ENCODE measurements at regions not wholly inside any gene's neighbourhood (a gene's known extent, or its start where the extent isn't known, plus 50 kb on each side); places are given as distances from the start of the nearest gene placed in this dataset.
"Not testable (repeated sequence)": the region's sequence is repeated elsewhere in the genome, so short reads cannot be mapped to it uniquely, and the experiment has no call there.

DNA sequence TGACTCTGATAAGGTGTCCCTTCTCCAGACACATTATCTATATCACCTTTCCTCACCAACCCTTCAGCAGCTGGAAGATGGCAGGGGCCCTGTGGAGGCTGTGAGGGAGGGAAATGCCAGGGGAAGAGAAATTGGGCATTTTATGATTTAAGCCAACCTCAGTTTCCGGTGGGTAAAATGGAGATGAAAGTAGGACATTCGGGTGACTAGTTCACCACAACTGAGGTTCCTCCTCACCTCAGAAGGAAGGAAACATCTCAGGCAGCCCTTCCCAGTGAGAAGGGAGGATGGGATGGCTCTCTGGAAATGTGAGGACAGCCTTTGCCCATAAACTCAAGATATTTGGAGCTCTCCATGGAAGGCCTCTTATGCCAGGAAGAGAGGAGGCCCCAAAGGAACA is 251.5 kb downstream of the MID1IP1 start:
- DNase-seq: no peak

DNA sequence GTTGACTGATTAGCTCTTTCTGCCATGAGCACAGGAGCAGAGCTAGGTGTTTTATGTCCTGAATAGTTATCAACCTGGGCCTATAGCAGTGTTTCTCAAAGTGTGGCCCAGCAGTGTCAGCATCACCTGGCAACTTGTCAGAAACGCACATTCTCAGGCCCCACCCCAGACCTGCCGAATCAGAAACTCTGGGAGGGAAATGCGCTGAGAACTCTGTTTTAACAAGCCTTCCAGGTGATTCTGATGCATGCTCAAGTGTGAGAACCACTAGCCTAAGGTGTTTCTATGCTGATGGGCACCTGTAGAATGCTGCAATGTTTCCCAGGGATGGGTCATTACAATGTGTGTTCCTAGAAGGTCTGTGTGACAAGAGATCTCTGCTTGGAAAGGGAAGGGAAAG is 257.5 kb downstream of the MID1IP1 start:
- DNase-seq: no peak

DNA sequence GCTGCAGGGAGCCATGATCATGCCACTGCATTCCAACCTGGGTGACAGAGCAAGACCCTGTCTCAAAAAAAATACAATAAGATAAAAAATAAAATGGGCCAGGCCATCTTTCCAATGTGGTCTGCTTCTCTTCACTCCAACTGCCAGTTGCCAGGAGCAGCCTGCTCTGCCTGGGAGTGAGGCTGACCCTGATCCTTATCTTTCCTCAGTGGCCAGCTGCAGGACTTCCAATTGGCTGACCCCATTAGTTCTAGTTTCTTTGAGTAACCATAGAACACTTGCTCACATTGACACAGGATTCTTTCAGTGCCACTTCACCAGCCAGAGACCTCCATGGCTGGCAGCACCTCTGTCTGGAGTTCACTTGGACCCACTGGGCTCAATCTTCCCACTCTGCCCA is 258.6 kb downstream of the MID1IP1 start:
- DNase-seq: no peak

GRCh38 chrX:39063037-39063436 is 261.8 kb downstream of the MID1IP1 start:
- DNase-seq: no peak

- no peak for DNase-seq
Observed at GRCh38 chrX:39063702-39064101, 262.4 kb downstream of the MID1IP1 start.

GRCh38 chrX:39065051-39065871 is 264.0 kb downstream of the MID1IP1 start:
- no peak for DNase-seq

GRCh38 chrX:39067866-39068265 is 266.6 kb downstream of the MID1IP1 start:
- no peak for DNase-seq

GRCh38 chrX:39068634-39069033 is 267.4 kb downstream of the MID1IP1 start:
- not testable (repeated sequence) for DNase-seq

DNA sequence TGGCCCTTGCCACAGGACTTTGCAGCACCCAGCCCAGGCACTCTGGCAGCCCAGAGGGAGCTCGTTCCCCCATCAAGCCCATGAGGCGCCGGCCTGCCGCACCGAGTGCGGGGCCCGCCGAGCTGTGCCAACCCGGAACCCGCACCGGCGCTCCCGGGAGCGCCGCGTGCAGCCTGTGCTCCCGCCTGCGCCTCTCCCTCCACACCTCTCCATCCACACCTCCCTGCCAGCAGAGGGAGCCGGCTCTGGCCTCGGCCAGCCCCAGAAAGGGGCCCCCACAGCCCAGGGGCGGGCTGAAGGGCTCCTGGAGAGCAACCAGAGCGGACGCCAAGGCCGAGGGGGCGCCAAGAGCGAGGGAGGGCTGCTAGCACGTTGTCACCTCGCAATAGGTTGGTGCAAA is 268.8 kb downstream of the MID1IP1 start:
- no peak for DNase-seq

- DNase-seq: no peak
Observed at GRCh38 chrX:39073131-39073530, 271.9 kb downstream of the MID1IP1 start.

DNA sequence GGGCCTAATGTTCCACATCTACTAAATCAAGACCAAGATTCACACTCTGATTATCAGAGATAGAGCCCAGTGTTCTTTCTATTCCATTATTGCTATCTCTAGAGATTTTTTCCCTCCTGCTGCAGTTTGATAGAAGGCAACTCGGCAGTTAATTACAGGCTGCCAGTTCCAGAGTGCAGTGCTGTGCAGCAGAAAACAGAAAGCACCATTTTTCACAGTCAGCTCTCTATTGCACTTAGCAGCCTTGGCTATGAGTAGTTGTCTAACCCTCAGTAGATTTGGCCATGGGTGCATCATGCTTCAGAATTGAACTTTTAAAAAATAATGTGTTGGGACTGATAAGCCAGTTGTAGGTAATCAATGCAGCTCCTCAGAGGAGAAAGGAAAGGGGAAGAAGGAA is 295.3 kb downstream of the MID1IP1 start:
- no peak for DNase-seq

- no peak for DNase-seq
Observed at GRCh38 chrX:39104745-39105144, 303.5 kb downstream of the MID1IP1 start.

- no peak for DNase-seq
Observed at GRCh38 chrX:39112143-39112542, 310.9 kb downstream of the MID1IP1 start.

GRCh38 chrX:39115166-39115565 is 313.9 kb downstream of the MID1IP1 start:
- no peak for DNase-seq

DNA sequence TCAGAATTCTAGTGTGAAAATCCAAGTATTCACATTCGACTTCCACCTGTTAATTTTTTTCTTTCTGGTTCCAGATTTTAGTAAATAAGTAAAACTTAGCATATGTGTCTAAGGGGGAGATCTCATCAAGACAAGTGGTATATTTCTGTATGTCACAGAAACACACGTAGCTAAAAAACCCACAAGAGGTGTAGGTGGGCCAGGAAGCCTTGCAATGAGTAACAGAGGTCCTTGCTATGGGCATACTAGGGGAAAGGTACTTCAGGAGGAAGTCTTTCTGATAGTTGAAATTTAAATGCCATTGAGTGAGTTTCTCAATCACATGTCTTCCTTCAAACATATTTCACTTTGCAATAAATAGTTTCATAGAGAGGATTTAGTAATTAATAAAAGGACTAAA is 315.8 kb downstream of the MID1IP1 start:
- no peak for DNase-seq

- no peak for DNase-seq
Observed at GRCh38 chrX:39121903-39122302, 320.6 kb downstream of the MID1IP1 start.

DNA sequence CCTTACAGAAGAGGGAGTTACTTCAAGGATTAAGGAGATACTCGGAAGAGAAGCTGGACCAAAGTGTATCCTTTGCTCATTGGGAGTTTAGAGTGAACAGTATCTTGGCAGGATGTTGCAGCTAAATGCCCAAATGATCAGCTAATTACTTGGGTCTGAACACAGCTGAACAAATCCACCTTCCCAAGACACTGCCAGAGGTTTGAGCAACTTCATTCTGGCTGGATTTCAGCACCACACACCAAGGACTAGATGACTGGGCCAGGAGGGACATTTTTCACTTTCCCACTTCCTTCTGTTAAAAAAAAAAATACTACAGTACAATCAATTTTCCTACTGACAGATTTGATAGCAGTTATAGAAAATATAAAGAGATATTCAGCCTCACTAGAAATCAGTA is 324.6 kb downstream of the MID1IP1 start:
- no peak for DNase-seq

- DNase-seq: no peak
Observed at GRCh38 chrX:39133971-39134370, 332.7 kb downstream of the MID1IP1 start.

GRCh38 chrX:39137363-39137954 is 336.2 kb downstream of the MID1IP1 start:
- no peak for DNase-seq

DNA sequence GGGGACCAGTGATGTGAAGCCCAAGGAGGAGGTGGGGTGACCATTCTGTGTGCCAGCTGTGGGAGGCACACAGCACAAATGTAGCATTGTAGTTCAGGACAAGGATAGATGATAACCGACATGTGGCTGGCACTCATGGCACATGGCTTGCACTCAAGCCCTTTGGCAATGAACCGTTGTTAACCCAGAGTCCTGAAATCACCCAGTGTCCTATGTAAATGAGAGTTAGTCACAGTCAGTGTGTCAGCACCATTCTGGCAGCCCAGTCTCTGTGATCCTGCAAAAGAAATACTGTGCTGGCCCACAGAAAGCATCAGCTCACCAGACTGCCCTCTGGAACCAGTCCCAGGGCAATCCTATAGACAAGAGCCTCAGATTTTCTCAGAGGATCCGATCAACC is 339.3 kb downstream of the MID1IP1 start:
- DNase-seq: no peak

DNA sequence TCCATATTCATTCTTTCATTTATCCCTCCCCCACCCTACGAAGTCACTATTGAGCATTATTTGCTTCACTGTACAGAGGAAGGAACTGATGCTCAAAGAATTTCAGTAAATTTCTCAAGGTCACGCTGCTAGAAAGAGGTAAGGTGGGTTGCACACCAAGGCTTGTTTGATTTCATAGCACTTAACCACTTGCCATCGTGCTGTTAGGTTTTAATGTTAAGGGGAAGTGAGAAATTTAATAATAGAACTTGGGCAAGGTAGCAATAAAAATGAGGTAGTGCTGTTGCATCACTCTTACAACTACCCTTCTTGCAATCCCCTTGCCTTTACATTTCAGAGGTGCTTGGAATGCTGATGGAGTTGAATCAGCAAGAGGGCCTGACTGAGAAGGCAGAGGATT is 343.1 kb downstream of the MID1IP1 start:
- DNase-seq: no peak

DNA sequence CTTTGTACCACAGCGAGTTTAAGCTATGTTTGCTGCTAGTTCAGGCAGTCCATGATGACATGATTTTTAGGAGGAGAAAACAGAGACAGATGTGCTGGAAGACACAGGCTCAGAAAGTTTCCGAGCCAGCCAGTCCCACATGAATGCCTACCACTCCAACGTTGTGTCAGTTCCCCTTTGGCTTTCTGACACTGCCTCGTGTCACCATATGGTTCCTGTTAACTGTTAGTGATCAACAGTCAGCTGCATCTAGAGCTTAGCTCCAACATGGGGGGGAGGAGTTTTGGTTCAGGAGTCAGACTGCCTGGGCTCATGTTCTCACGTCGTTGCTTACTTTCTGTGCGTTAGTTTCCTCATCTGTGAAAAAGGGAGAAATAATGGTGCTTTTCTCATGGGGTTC is 343.7 kb downstream of the MID1IP1 start:
- DNase-seq: no peak

DNA sequence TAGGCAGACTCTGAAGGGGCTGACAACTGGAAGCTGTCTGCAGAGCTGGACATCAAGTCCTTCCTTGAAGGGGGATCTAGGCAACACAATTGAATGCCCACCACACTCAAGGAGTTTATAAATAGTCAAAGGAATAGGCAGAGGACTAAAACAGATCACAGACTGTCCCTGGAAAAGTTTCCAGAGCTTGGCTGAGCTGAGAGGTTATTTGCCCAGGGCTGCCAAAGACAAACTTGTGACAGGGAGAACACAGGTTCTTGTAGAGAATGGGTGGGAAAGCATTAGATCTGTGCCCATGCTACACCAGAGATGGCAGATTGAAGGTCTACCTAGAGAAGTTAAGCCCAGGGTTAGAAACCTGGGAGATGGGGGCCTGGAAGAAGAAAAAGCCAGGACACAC is 344.6 kb downstream of the MID1IP1 start:
- no peak for DNase-seq

- DNase-seq: no peak
Observed at GRCh38 chrX:39149761-39150160, 348.5 kb downstream of the MID1IP1 start.

- DNase-seq: no peak
Observed at GRCh38 chrX:39150220-39150619, 349.0 kb downstream of the MID1IP1 start.
